Spleen (tissue), 7 donors: ENCODE measurements at regions not wholly inside any gene's neighbourhood (a gene's known extent, or its start where the extent isn't known, plus 50 kb on each side); places are given as distances from the start of the nearest gene placed in this dataset.

Source experiments
- POLR2A ChIP-seq, 3 donors: fragments of 450-650 bp; IDR thresholded peaks; one replicate each; pipeline ENCODE4 v1.5.1; 2017; ENCODE audit warnings: antibody characterized with exemption in 3 of 3, mild to moderate bottlenecking in 1 of 3
- TF ChIP-seq, protein P1 (sequence below), 11 experiments: fragments of 200-600 bp in 7 of 11; fragments of 450-650 bp in 4 of 11; sonication (generic) in 4 of 11; IDR thresholded peaks in 8 of 11; conservative IDR thresholded peaks in 3 of 11; 1 replicate in 7 of 11; 2 replicates in 4 of 11; pipeline versions ENCODE4 v1.4.0 to v1.8.0; 2016 to 2021; ENCODE audit warnings: antibody characterized with exemption in 11 of 11, inconsistent platforms in 4 of 11, mild to moderate bottlenecking in 1 of 11
- donor health status: DM: no; HTN: no; CAD: no; lungs with moderate emphysema.
- donor health status: DM: no; HTN: no; CAD: no.
- donor health status: DM: no; HTN: no; CAD: no.

DNA sequence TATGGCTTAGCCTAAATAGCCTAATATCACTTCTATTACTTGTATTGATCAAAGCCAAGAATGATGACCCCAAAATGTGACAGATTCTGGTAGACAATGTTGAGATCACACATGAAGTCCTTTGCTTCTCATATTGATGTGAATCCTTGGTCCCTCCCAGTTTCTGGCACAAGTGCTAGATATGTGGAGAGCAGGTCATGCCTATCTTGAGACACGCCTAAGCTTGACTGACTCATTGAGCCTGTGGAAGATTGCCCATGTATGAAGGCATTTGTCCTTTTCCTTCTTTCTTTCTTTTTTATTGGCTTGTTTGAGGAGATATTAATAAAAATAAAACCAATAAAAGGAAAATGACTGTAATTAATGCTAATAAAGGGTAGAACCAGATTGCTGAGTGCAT lies 54.0 kb upstream of the TMEM108 start:
- TF ChIP-seq, protein P1, sequence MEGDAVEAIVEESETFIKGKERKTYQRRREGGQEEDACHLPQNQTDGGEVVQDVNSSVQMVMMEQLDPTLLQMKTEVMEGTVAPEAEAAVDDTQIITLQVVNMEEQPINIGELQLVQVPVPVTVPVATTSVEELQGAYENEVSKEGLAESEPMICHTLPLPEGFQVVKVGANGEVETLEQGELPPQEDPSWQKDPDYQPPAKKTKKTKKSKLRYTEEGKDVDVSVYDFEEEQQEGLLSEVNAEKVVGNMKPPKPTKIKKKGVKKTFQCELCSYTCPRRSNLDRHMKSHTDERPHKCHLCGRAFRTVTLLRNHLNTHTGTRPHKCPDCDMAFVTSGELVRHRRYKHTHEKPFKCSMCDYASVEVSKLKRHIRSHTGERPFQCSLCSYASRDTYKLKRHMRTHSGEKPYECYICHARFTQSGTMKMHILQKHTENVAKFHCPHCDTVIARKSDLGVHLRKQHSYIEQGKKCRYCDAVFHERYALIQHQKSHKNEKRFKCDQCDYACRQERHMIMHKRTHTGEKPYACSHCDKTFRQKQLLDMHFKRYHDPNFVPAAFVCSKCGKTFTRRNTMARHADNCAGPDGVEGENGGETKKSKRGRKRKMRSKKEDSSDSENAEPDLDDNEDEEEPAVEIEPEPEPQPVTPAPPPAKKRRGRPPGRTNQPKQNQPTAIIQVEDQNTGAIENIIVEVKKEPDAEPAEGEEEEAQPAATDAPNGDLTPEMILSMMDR (IDR thresholded peaks at IDR 0.05 in 8 of 11, conservative IDR thresholded peaks at IDR 0.05 in 3 of 11), result no peak
- no peak for TF ChIP-seq POLR2A (IDR thresholded peaks at IDR 0.05)
